Natural killer cell (primary cell): ENCODE measurements at regions not wholly inside any gene's neighbourhood (a gene's known extent, or its start where the extent isn't known, plus 50 kb on each side); places are given as distances from the start of the nearest gene placed in this dataset.

Experiments used
- ATAC-seq, 3 donors: fragments of 150-1000 bp in 2 of 3; fragments of 200-7000 bp in 1 of 3; cut with Tn5 transposase; 1 replicate in 1 of 3; 2 replicates in 2 of 3; pipeline ENCODE4 v1.10.0; 2021; ENCODE audit warnings: mild to moderate bottlenecking in 2 of 3, moderate library complexity in 2 of 3
- DNase-seq, 2 donors: peaks; one replicate each; pipeline versions ENCODE4 v3.0.0 to v3.0.0-alpha.2; 2013 to 2021; ENCODE audit warnings: mixed read lengths in 1 of 2
- H3K27ac ChIP-seq: one replicate; pipeline ENCODE4 v1.5.1; 2013; ENCODE audit warnings: mild to moderate bottlenecking, low read length
- H3K27me3 ChIP-seq: one replicate; pipeline ENCODE4 v1.6.1; 2013; ENCODE audit warnings: low read length; ENCODE audit not compliant: control insufficient read depth, insufficient read depth
- H3K36me3 ChIP-seq: one replicate; pipeline ENCODE4 v1.6.1; 2013; ENCODE audit warnings: low read length; ENCODE audit not compliant: control insufficient read depth, insufficient read depth
- H3K4me1 ChIP-seq: one replicate; pipeline ENCODE4 v1.6.1; 2013; ENCODE audit warnings: low read length; ENCODE audit not compliant: control insufficient read depth, insufficient read depth
- H3K4me3 ChIP-seq: one replicate; pipeline ENCODE4 v1.5.1; 2013; ENCODE audit warnings: low read length
- H3K9me3 ChIP-seq: one replicate; pipeline ENCODE4 v1.6.1; 2013; ENCODE audit warnings: low read length; ENCODE audit not compliant: control insufficient read depth, insufficient read depth
- H3K27ac Mint-ChIP-seq, 2 donors: one replicate each; pipeline ENCODE4 v1.8.0; 2022; ENCODE audit warnings: mild to moderate bottlenecking in 2 of 2, mixed read lengths in 2 of 2, moderate library complexity in 1 of 2
- H3K27me3 Mint-ChIP-seq, 2 donors: one replicate each; pipeline ENCODE4 v1.8.0; 2022; ENCODE audit warnings: low read depth in 2 of 2, mixed read lengths in 2 of 2
- H3K36me3 Mint-ChIP-seq: one replicate; pipeline ENCODE4 v1.8.0; 2022; ENCODE audit warnings: mixed read lengths
- H3K4me1 Mint-ChIP-seq, 2 donors: one replicate each; pipeline ENCODE4 v1.8.0; 2022; ENCODE audit warnings: mixed read lengths in 2 of 2
- H3K4me3 Mint-ChIP-seq: one replicate; pipeline ENCODE4 v1.8.0; 2022; ENCODE audit warnings: mild to moderate bottlenecking, moderate library complexity, mixed read lengths
- H3K9me3 Mint-ChIP-seq, 2 donors: one replicate each; pipeline ENCODE4 v1.8.0; 2022; ENCODE audit warnings: mixed read lengths in 2 of 2
- CTCF ChIP-seq: fragments of 200-600 bp; IDR thresholded peaks from one replicate; pipeline ENCODE4 v1.8.0; 2022; ENCODE audit warnings: antibody characterized with exemption
- whole genome bisulfite sequencing: methylation state at CpG from one replicate; pipeline ENCODE4 v1.1.7; 2013; ENCODE audit warnings: missing lambda C conversion rate; ENCODE audit not compliant: insufficient coverage; 5-methylcytosine and 5-hydroxymethylcytosine counted together
- intact Hi-C: fragments of 100-400 bp; cut with micrococcal nuclease; formaldehyde crosslinking; loops from one replicate; pipeline ENCODE4 v1.14.2; 2022

- Mint-ChIP-seq H3K4me1 (no peaks in the 10 kb centered on the region), H3K27ac (no peak overlapping the region), H3K9me3 (no peaks in the 10 kb centered on the region), H3K4me3 (no peak overlapping the region), H3K36me3 (no peaks in the 10 kb centered on the region), H3K27me3 (peaks cover 6 to 50% of the 10 kb centered on the region in 2 donors)
- H3K27me3 ChIP-seq = no peaks in the 10 kb centered on the region
- H3K9me3 ChIP-seq = no peaks in the 10 kb centered on the region
- ATAC-seq (no peak), DNase-seq (no peak)
- no peaks in the 10 kb centered on the region for H3K4me1 ChIP-seq
- WGBS = 70% methylated on average over 7 of the region's 7 CpGs
- no peak overlapping the region for H3K4me3 ChIP-seq
- no peak overlapping the region for H3K27ac ChIP-seq
- TF ChIP-seq CTCF = no peak
- intact Hi-C loops = no loop called here
- no peaks in the 10 kb centered on the region for H3K36me3 ChIP-seq
These were observed 96.4 kb downstream of the DIRAS2 start for GRCh38 chr9:90546200-90546599.

GRCh38 chr9:90547896-90548295 lies 94.7 kb downstream of the DIRAS2 start:
- DNase-seq (no peak), ATAC-seq (no peak)
- WGBS = no CpG with 5 or more reads among the region's 2 CpGs
- TF ChIP-seq CTCF = no peak
- Mint-ChIP-seq H3K27me3 (peaks cover 6 to 47% of the 10 kb centered on the region in 2 donors), H3K27ac (no peak overlapping the region), H3K9me3 (no peaks in the 10 kb centered on the region), H3K4me1 (no peaks in the 10 kb centered on the region), H3K36me3 (no peaks in the 10 kb centered on the region), H3K4me3 (no peak overlapping the region)
- Histone ChIP-seq H3K4me1 (no peaks in the 10 kb centered on the region), H3K4me3 (no peak overlapping the region), H3K36me3 (no peaks in the 10 kb centered on the region), H3K27ac (no peak overlapping the region), H3K9me3 (no peaks in the 10 kb centered on the region), H3K27me3 (no peaks in the 10 kb centered on the region)
- intact Hi-C loops = no loop called here

- H3K27me3 ChIP-seq = no peaks in the 10 kb centered on the region
- H3K9me3 ChIP-seq = no peaks in the 10 kb centered on the region
- no peak for ATAC-seq
- H3K4me1 Mint-ChIP-seq = no peaks in the 10 kb centered on the region
- no peaks in the 10 kb centered on the region for H3K36me3 Mint-ChIP-seq
- H3K27ac ChIP-seq = no peak overlapping the region
- intact Hi-C loops = no loop called here
- no peaks in the 10 kb centered on the region for H3K9me3 Mint-ChIP-seq
- no peak overlapping the region for H3K4me3 ChIP-seq
- 40% methylated on average over 1 of the region's 1 CpG for WGBS
- H3K27me3 Mint-ChIP-seq = peaks cover 10 to 28% of the 10 kb centered on the region in 2 donors
- no peak for TF ChIP-seq CTCF
- H3K27ac Mint-ChIP-seq = no peak overlapping the region
- no peak for DNase-seq
- H3K36me3 ChIP-seq = no peaks in the 10 kb centered on the region
- no peak overlapping the region for H3K4me3 Mint-ChIP-seq
- no peaks in the 10 kb centered on the region for H3K4me1 ChIP-seq
These were observed 90.3 kb downstream of the DIRAS2 start for GRCh38 chr9:90552317-90552716.

DNA sequence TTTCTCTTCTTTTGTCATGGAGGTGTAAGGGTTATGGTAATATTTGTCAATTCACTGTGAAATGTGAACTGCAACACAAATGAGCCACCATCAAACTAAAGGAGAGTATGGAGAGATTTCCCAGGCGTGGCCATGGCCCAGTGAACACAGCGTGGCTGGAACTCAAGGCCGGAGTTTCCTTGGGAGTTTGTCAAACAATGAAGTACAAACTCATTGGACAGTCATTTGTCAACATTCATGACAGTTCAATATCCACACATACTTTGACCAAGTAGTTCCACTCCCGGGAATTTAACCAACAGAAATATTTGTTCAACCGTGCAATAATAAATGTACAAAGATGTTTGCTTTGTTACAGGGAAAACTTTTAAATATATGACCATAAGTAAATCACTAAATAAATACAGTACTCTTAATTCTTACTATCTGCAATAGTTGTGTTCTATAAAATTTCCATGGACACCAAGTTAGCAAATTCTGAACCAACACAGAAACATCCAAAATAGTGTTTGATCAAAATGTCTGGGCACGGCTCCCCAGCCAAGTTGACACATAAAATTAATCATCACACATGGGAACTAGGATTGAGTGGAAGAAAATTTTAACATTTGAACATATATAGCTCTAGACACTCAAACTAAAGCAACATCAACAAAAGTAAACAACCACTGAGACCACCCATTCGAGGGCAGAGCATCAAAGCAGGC lies 87.1 kb downstream of the DIRAS2 start:
- Histone ChIP-seq H3K27me3 (no peaks in the 10 kb centered on the region), H3K4me3 (no peak overlapping the region), H3K27ac (no peak overlapping the region), H3K9me3 (no peaks in the 10 kb centered on the region), H3K36me3 (no peaks in the 10 kb centered on the region), H3K4me1 (no peaks in the 10 kb centered on the region)
- H3K4me1 Mint-ChIP-seq = no peaks in the 10 kb centered on the region
- no peak overlapping the region for H3K27ac Mint-ChIP-seq
- ATAC-seq (no peak), DNase-seq (no peak)
- no peak overlapping the region for H3K4me3 Mint-ChIP-seq
- no peaks in the 10 kb centered on the region for H3K9me3 Mint-ChIP-seq
- intact Hi-C loops = no loop called here
- H3K27me3 Mint-ChIP-seq = peaks cover 7 to 8% of the 10 kb centered on the region in 2 donors
- no peaks in the 10 kb centered on the region for H3K36me3 Mint-ChIP-seq
- WGBS = 90% methylated on average over 4 of the region's 7 CpGs
- no peak for TF ChIP-seq CTCF
